ENCODE measurements at regions not wholly inside any gene's neighbourhood (a gene's known extent, or its start where the extent isn't known, plus 50 kb on each side); places are given as distances from the start of the nearest gene placed in this dataset.

- no peak for TF ChIP-seq POLR2A (IDR thresholded peaks at IDR 0.05)
- TF ChIP-seq, protein P1, sequence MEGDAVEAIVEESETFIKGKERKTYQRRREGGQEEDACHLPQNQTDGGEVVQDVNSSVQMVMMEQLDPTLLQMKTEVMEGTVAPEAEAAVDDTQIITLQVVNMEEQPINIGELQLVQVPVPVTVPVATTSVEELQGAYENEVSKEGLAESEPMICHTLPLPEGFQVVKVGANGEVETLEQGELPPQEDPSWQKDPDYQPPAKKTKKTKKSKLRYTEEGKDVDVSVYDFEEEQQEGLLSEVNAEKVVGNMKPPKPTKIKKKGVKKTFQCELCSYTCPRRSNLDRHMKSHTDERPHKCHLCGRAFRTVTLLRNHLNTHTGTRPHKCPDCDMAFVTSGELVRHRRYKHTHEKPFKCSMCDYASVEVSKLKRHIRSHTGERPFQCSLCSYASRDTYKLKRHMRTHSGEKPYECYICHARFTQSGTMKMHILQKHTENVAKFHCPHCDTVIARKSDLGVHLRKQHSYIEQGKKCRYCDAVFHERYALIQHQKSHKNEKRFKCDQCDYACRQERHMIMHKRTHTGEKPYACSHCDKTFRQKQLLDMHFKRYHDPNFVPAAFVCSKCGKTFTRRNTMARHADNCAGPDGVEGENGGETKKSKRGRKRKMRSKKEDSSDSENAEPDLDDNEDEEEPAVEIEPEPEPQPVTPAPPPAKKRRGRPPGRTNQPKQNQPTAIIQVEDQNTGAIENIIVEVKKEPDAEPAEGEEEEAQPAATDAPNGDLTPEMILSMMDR (IDR thresholded peaks at IDR 0.05), result no peak
Observed at GRCh38 chr10:8531116-8531515, 476.6 kb downstream of the GATA3 start.

All from thyroid gland (tissue), 4 donors.